ENCODE measurements at regions not wholly inside any gene's neighbourhood (a gene's known extent, or its start where the extent isn't known, plus 50 kb on each side); places are given as distances from the start of the nearest gene placed in this dataset.

DNA sequence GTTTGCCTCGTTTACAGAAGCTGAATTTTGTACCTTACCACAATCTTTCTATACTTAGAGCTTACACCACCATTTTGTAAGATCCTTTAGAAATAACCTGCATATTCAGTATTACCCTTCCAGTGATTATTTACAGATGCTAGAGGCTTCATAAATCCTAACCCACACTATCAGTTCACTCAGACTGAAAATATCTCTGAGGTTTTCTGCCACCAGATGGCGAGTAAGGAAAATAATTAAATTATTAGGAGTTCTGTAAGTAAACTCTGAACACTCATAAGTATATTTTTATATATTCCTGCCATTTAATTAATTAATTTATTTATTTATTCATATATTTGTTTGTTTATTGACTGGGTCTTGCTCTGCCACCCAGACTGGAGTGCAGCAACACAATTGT, 1635.2 kb downstream of the PLA2G4A start:
- TF ChIP-seq ZBTB7A (IDR thresholded peaks at IDR 0.05; ENCODE audit: low read depth): no peak
- no peak for TF ChIP-seq YY1 (IDR thresholded peaks at IDR 0.05; ENCODE audit: low read depth)
